ENCODE measurements at regions not wholly inside any gene's neighbourhood (a gene's known extent, or its start where the extent isn't known, plus 50 kb on each side); places are given as distances from the start of the nearest gene placed in this dataset.

- TF ChIP-seq, protein P1, sequence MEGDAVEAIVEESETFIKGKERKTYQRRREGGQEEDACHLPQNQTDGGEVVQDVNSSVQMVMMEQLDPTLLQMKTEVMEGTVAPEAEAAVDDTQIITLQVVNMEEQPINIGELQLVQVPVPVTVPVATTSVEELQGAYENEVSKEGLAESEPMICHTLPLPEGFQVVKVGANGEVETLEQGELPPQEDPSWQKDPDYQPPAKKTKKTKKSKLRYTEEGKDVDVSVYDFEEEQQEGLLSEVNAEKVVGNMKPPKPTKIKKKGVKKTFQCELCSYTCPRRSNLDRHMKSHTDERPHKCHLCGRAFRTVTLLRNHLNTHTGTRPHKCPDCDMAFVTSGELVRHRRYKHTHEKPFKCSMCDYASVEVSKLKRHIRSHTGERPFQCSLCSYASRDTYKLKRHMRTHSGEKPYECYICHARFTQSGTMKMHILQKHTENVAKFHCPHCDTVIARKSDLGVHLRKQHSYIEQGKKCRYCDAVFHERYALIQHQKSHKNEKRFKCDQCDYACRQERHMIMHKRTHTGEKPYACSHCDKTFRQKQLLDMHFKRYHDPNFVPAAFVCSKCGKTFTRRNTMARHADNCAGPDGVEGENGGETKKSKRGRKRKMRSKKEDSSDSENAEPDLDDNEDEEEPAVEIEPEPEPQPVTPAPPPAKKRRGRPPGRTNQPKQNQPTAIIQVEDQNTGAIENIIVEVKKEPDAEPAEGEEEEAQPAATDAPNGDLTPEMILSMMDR (IDR thresholded peaks at IDR 0.05; ENCODE audit: low read depth, low read length): no peak
- no peak for TF ChIP-seq EZH2phosphoT487 (IDR thresholded peaks at IDR 0.05; ENCODE audit: low read depth)
Observed at GRCh38 chr11:119902656-119903231, 173.7 kb upstream of the NECTIN1 start.
